ENCODE measurements at regions not wholly inside any gene's neighbourhood (a gene's known extent, or its start where the extent isn't known, plus 50 kb on each side); places are given as distances from the start of the nearest gene placed in this dataset.

GRCh38 chrX:120751683-120752082 is 121.8 kb upstream of the C1GALT1C1 start:
- Histone ChIP-seq H3K9me3 (ENCODE audit: control insufficient read depth in 1 of 2, insufficient read depth in 1 of 2, low read depth in 1 of 2, low read length in 2 of 2) (no peaks in the 10 kb centered on the region), H3K79me2 (ENCODE audit: insufficient read depth, low read length) (no peaks in the 10 kb centered on the region), H2AFZ (ENCODE audit: low read depth, low read length, poor library complexity, severe bottlenecking) (no peak overlapping the region), H3K4me3 (replicated peaks in 1 of 2; ENCODE audit: low read depth in 1 of 2, low read length in 2 of 2) (no peak overlapping the region), H3K27me3 (ENCODE audit: insufficient read depth, low read length) (no peaks in the 10 kb centered on the region), H3K9me2 (ENCODE audit: insufficient read depth) (no peaks in the 10 kb centered on the region), H3K4me1 (ENCODE audit: control insufficient read depth in 1 of 2, insufficient read depth in 2 of 2, low read length in 2 of 2) (no peaks in the 10 kb centered on the region), H4K20me1 (ENCODE audit: insufficient read depth) (no peaks in the 10 kb centered on the region), H3K36me3 (ENCODE audit: control insufficient read depth in 1 of 2, insufficient read depth in 2 of 2, low read length in 2 of 2) (no peaks in the 10 kb centered on the region), H3K27ac (ENCODE audit: low read depth, low read length) (no peak overlapping the region), H3K9ac (ENCODE audit: low read length) (no peak overlapping the region), H3K4me2 (ENCODE audit: low read length) (no peak overlapping the region)
- no peak for TF ChIP-seq CEBPB (IDR thresholded peaks at IDR 0.05; ENCODE audit: low read depth)
- TF ChIP-seq SP1 (IDR thresholded peaks at IDR 0.05; ENCODE audit: low read depth) = no peak
- no peak for TF ChIP-seq CBX3 (IDR thresholded peaks at IDR 0.05; ENCODE audit: low read depth)
- no peak for TF ChIP-seq SIN3A (IDR thresholded peaks at IDR 0.05; ENCODE audit: low read depth)
- TF ChIP-seq, protein P1, sequence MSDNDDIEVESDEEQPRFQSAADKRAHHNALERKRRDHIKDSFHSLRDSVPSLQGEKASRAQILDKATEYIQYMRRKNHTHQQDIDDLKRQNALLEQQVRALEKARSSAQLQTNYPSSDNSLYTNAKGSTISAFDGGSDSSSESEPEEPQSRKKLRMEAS (IDR thresholded peaks at IDR 0.05) = no peak
- no peak for TF ChIP-seq YY1 (IDR thresholded peaks at IDR 0.05; ENCODE audit: extremely low read depth, insufficient replicate concordance, low read depth, low read length)
- TF ChIP-seq SRF (IDR thresholded peaks at IDR 0.05; ENCODE audit: low read depth) = no peak
- no peak for TF ChIP-seq POLR2AphosphoS5 (IDR thresholded peaks at IDR 0.05; ENCODE audit: low read depth, low read length)
- no peak for TF ChIP-seq EZH2 (IDR thresholded peaks at IDR 0.05)
- TF ChIP-seq RAD21 (IDR thresholded peaks at IDR 0.05; ENCODE audit: low read depth) = no peak
- TF ChIP-seq POLR2A (IDR thresholded peaks at IDR 0.05; ENCODE audit: borderline replicate concordance, extremely low read depth, insufficient read depth, insufficient read length) = no peak
- no peak for TF ChIP-seq ZBTB33 (IDR thresholded peaks at IDR 0.05; ENCODE audit: extremely low read depth, insufficient replicate concordance, low read length)
- no peak for TF ChIP-seq ELF1 (IDR thresholded peaks at IDR 0.05; ENCODE audit: borderline replicate concordance, low read depth)
- TF ChIP-seq, protein P2, sequence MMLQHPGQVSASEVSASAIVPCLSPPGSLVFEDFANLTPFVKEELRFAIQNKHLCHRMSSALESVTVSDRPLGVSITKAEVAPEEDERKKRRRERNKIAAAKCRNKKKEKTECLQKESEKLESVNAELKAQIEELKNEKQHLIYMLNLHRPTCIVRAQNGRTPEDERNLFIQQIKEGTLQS (IDR thresholded peaks at IDR 0.05) = no peak
- no peak for TF ChIP-seq TCF7L2 (IDR thresholded peaks at IDR 0.05; ENCODE audit: borderline replicate concordance, extremely low read depth, insufficient read depth, insufficient read length)
- TF ChIP-seq FOSL1 (IDR thresholded peaks at IDR 0.05; ENCODE audit: low read depth) = no peak
- TF ChIP-seq, protein P3, sequence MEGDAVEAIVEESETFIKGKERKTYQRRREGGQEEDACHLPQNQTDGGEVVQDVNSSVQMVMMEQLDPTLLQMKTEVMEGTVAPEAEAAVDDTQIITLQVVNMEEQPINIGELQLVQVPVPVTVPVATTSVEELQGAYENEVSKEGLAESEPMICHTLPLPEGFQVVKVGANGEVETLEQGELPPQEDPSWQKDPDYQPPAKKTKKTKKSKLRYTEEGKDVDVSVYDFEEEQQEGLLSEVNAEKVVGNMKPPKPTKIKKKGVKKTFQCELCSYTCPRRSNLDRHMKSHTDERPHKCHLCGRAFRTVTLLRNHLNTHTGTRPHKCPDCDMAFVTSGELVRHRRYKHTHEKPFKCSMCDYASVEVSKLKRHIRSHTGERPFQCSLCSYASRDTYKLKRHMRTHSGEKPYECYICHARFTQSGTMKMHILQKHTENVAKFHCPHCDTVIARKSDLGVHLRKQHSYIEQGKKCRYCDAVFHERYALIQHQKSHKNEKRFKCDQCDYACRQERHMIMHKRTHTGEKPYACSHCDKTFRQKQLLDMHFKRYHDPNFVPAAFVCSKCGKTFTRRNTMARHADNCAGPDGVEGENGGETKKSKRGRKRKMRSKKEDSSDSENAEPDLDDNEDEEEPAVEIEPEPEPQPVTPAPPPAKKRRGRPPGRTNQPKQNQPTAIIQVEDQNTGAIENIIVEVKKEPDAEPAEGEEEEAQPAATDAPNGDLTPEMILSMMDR (IDR thresholded peaks at IDR 0.05 in 2 of 3, conservative IDR thresholded peaks at IDR 0.05 in 1 of 3; ENCODE audit: borderline replicate concordance in 1 of 3, insufficient read depth in 1 of 3, low read depth in 2 of 3, low read length in 2 of 3) = no peak
- intact Hi-C loops (cut with micrococcal nuclease) = no loop called here
- BruUV-seq (replicated peaks) = no TSS peak
- DNase-seq (ENCODE audit: low read depth, low spot score) (no peak), ATAC-seq (no peak)
- POLR2A ChIA-PET = no interaction called here
- RAD21 ChIA-PET (ENCODE audit: low non-redundant PET in 1 of 2, low total read pairs in 2 of 2, uncharacterized antibody in 2 of 2, unreplicated experiment in 2 of 2) = no interaction called here
- CTCF ChIA-PET = no interaction called here

All from HCT116 (cell line).